ENCODE measurements at regions not wholly inside any gene's neighbourhood (a gene's known extent, or its start where the extent isn't known, plus 50 kb on each side); places are given as distances from the start of the nearest gene placed in this dataset.

- no peak for TF ChIP-seq CTCF (IDR thresholded peaks at IDR 0.05)
- TF ChIP-seq POLR2A (IDR thresholded peaks at IDR 0.05) = no peak
Measured at GRCh38 chr2:113823716-113824595, 65.9 kb upstream of the ACTR3 start.

All from testis (tissue), 2 donors.